ENCODE measurements at regions not wholly inside any gene's neighbourhood (a gene's known extent, or its start where the extent isn't known, plus 50 kb on each side); places are given as distances from the start of the nearest gene placed in this dataset.

- DNase-seq (ENCODE audit: low spot score), result no peak
Measured at GRCh38 chr3:95934181-95934580, 880.2 kb upstream of the EPHA6 start.

- no peak for DNase-seq (ENCODE audit: low spot score)
Measured at GRCh38 chr3:95939235-95939809, 875.1 kb upstream of the EPHA6 start.

- no peak for DNase-seq (ENCODE audit: low spot score)
Measured at GRCh38 chr3:95965704-95966336, 848.6 kb upstream of the EPHA6 start.

- no peak for DNase-seq (ENCODE audit: low spot score)
Measured at GRCh38 chr3:95971573-95971972, 842.8 kb upstream of the EPHA6 start.

- DNase-seq (ENCODE audit: low spot score), result no peak
Measured at GRCh38 chr3:95994338-95994737, 820.1 kb upstream of the EPHA6 start.

- no peak for DNase-seq (ENCODE audit: low spot score)
Measured at GRCh38 chr3:96000966-96001365, 813.4 kb upstream of the EPHA6 start.

- DNase-seq (ENCODE audit: low spot score), result no peak
Measured at GRCh38 chr3:96007650-96008195, 806.7 kb upstream of the EPHA6 start.

GRCh38 chr3:96012939-96013338 is 801.5 kb upstream of the EPHA6 start:
- DNase-seq (ENCODE audit: low spot score), result no peak

- no peak for DNase-seq (ENCODE audit: low spot score)
Measured at GRCh38 chr3:96017556-96017955, 796.8 kb upstream of the EPHA6 start.

- no peak for DNase-seq (ENCODE audit: low spot score)
Measured at GRCh38 chr3:96022676-96023075, 791.7 kb upstream of the EPHA6 start.

- no peak for DNase-seq (ENCODE audit: low spot score)
Measured at GRCh38 chr3:96027718-96028117, 786.7 kb upstream of the EPHA6 start.

GRCh38 chr3:96039632-96040031 is 774.8 kb upstream of the EPHA6 start:
- DNase-seq (ENCODE audit: low spot score), result no peak

- DNase-seq (ENCODE audit: low spot score), result no peak
Measured at GRCh38 chr3:96059301-96059700, 755.1 kb upstream of the EPHA6 start.

- no peak for DNase-seq (ENCODE audit: low spot score)
Measured at GRCh38 chr3:96069065-96069464, 745.3 kb upstream of the EPHA6 start.

GRCh38 chr3:96070678-96071077 is 743.7 kb upstream of the EPHA6 start:
- no peak for DNase-seq (ENCODE audit: low spot score)

GRCh38 chr3:96071097-96071496 is 743.3 kb upstream of the EPHA6 start:
- no peak for DNase-seq (ENCODE audit: low spot score)

- DNase-seq (ENCODE audit: low spot score), result no peak
Measured at GRCh38 chr3:96072226-96072625, 742.2 kb upstream of the EPHA6 start.

- DNase-seq (ENCODE audit: low spot score), result no peak
Measured at GRCh38 chr3:96083610-96084009, 730.8 kb upstream of the EPHA6 start.

GRCh38 chr3:96086018-96086417 is 728.4 kb upstream of the EPHA6 start:
- DNase-seq (ENCODE audit: low spot score), result no peak

- no peak for DNase-seq (ENCODE audit: low spot score)
Measured at GRCh38 chr3:96101006-96101560, 713.3 kb upstream of the EPHA6 start.

GRCh38 chr3:96106701-96107100 is 707.7 kb upstream of the EPHA6 start:
- DNase-seq (ENCODE audit: low spot score), result no peak
